Retina (tissue), 1 donor: ENCODE measurements at regions not wholly inside any gene's neighbourhood (a gene's known extent, or its start where the extent isn't known, plus 50 kb on each side); places are given as distances from the start of the nearest gene placed in this dataset.
"Not testable (repeated sequence)": the region's sequence is repeated elsewhere in the genome, so short reads cannot be mapped to it uniquely, and the experiment has no call there.

Source experiments
- DNase-seq: peaks from one replicate; pipeline ENCODE4 v3.0.0-alpha.2; 2016

- DNase-seq: no peak
Observed at GRCh38 chr4:66355328-66355727, 685.0 kb upstream of the EPHA5 start.

- DNase-seq: no peak
Observed at GRCh38 chr4:66351761-66352160, 681.5 kb upstream of the EPHA5 start.

- no peak for DNase-seq
Observed at GRCh38 chr4:66340286-66340893, 670.1 kb upstream of the EPHA5 start.

GRCh38 chr4:66339007-66339406 is 668.7 kb upstream of the EPHA5 start:
- DNase-seq: no peak

GRCh38 chr4:66331761-66332160 is 661.5 kb upstream of the EPHA5 start:
- DNase-seq: no peak

- no peak for DNase-seq
Observed at GRCh38 chr4:66330125-66330524, 659.8 kb upstream of the EPHA5 start.

GRCh38 chr4:66328803-66329574 is 658.7 kb upstream of the EPHA5 start:
- DNase-seq: no peak

GRCh38 chr4:66307641-66308438 is 637.6 kb upstream of the EPHA5 start:
- DNase-seq: no peak

- DNase-seq: no peak
Observed at GRCh38 chr4:66300336-66300934, 630.1 kb upstream of the EPHA5 start.

- DNase-seq: no peak
Observed at GRCh38 chr4:66298569-66298968, 628.3 kb upstream of the EPHA5 start.

- no peak for DNase-seq
Observed at GRCh38 chr4:66297703-66298102, 627.4 kb upstream of the EPHA5 start.

- peak; percentile 22 for DNase-seq
Observed at GRCh38 chr4:66294638-66295037, 624.3 kb upstream of the EPHA5 start.

GRCh38 chr4:66284991-66285451 is 614.7 kb upstream of the EPHA5 start:
- DNase-seq: no peak

GRCh38 chr4:66279084-66279483 is 608.8 kb upstream of the EPHA5 start:
- DNase-seq: no peak

- DNase-seq: no peak
Observed at GRCh38 chr4:66275411-66276038, 605.2 kb upstream of the EPHA5 start.

GRCh38 chr4:66273110-66273509 is 602.8 kb upstream of the EPHA5 start:
- DNase-seq: no peak

- DNase-seq: not testable (repeated sequence)
Observed at GRCh38 chr4:66270356-66270755, 600.1 kb upstream of the EPHA5 start.

- DNase-seq: not testable (repeated sequence)
Observed at GRCh38 chr4:66266554-66266953, 596.3 kb upstream of the EPHA5 start.

- DNase-seq: no peak
Observed at GRCh38 chr4:66266035-66266434, 595.7 kb upstream of the EPHA5 start.

- no peak for DNase-seq
Observed at GRCh38 chr4:66252291-66252690, 582.0 kb upstream of the EPHA5 start.

- no peak for DNase-seq
Observed at GRCh38 chr4:66246643-66247042, 576.4 kb upstream of the EPHA5 start.

GRCh38 chr4:66235876-66236275 is 565.6 kb upstream of the EPHA5 start:
- DNase-seq: no peak

GRCh38 chr4:66229885-66230284 is 559.6 kb upstream of the EPHA5 start:
- DNase-seq: peak; percentile 24
